ENCODE measurements at regions not wholly inside any gene's neighbourhood (a gene's known extent, or its start where the extent isn't known, plus 50 kb on each side); places are given as distances from the start of the nearest gene placed in this dataset.

GRCh38 chr7:42709284-42709683 lies 202.6 kb downstream of the C7orf25 start (continued):
- TF ChIP-seq, protein P1, sequence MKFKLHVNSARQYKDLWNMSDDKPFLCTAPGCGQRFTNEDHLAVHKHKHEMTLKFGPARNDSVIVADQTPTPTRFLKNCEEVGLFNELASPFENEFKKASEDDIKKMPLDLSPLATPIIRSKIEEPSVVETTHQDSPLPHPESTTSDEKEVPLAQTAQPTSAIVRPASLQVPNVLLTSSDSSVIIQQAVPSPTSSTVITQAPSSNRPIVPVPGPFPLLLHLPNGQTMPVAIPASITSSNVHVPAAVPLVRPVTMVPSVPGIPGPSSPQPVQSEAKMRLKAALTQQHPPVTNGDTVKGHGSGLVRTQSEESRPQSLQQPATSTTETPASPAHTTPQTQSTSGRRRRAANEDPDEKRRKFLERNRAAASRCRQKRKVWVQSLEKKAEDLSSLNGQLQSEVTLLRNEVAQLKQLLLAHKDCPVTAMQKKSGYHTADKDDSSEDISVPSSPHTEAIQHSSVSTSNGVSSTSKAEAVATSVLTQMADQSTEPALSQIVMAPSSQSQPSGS (IDR thresholded peaks at IDR 0.05; ENCODE audit: low read length), result no peak
- TF ChIP-seq ZNF274 (IDR thresholded peaks at IDR 0.05; ENCODE audit: borderline replicate concordance, extremely low read depth, low read length) (no peak), TAF1 (IDR thresholded peaks at IDR 0.05; ENCODE audit: low read depth, low read length) (no peak), CREB1 (IDR thresholded peaks at IDR 0.05) (no peak), YY1 (IDR thresholded peaks at IDR 0.05; ENCODE audit: low read depth, low read length) (no peak), TEAD4 (IDR thresholded peaks at IDR 0.05; ENCODE audit: low read depth, low read length) (no peak), KDM1A (IDR thresholded peaks at IDR 0.05; ENCODE audit: borderline replicate concordance, low read length) (no peak), SP4 (IDR thresholded peaks at IDR 0.05; ENCODE audit: low read length) (no peak)

All from H1 (cell line).